Ishikawa (cell line): ENCODE measurements at regions not wholly inside any gene's neighbourhood (a gene's known extent, or its start where the extent isn't known, plus 50 kb on each side); places are given as distances from the start of the nearest gene placed in this dataset.
A peak's percentile ranks its signal among the peaks of the same experiment; 100 is the strongest.

Experiments
- CEBPB ChIP-seq: IDR thresholded peaks from 2 replicates; pipeline ENCODE4 v1.6.1; 2012
- CREB1 ChIP-seq: IDR thresholded peaks from 2 replicates; pipeline ENCODE4 v1.6.1; 2012; ENCODE audit warnings: low read depth
- EGR1 ChIP-seq: IDR thresholded peaks from 2 replicates; pipeline ENCODE4 v1.6.1; 2012
- EP300 ChIP-seq: IDR thresholded peaks from 2 replicates; pipeline ENCODE4 v1.6.1; 2012; ENCODE audit warnings: borderline replicate concordance
- FOXM1 ChIP-seq: IDR thresholded peaks from 2 replicates; pipeline ENCODE4 v1.6.1; 2012; ENCODE audit warnings: low read depth, borderline replicate concordance
- MAX ChIP-seq: IDR thresholded peaks from 2 replicates; pipeline ENCODE4 v1.6.1; 2012
- NFIC ChIP-seq: IDR thresholded peaks from 2 replicates; pipeline ENCODE4 v1.6.1; 2012
- RAD21 ChIP-seq: IDR thresholded peaks from 2 replicates; pipeline ENCODE4 v1.6.1; 2012; ENCODE audit warnings: low read depth
- REST ChIP-seq: IDR thresholded peaks from 2 replicates; pipeline ENCODE4 v1.6.1; 2012; ENCODE audit warnings: low read depth, mild to moderate bottlenecking
- TAF1 ChIP-seq: IDR thresholded peaks from 2 replicates; pipeline ENCODE4 v1.6.1; 2012; ENCODE audit warnings: low read depth, mild to moderate bottlenecking
- TCF12 ChIP-seq: IDR thresholded peaks from 2 replicates; pipeline ENCODE4 v1.6.1; 2012; ENCODE audit warnings: low read depth
- TEAD4 ChIP-seq: IDR thresholded peaks from 2 replicates; pipeline ENCODE4 v1.6.1; 2012
- USF1 ChIP-seq: IDR thresholded peaks from 2 replicates; pipeline ENCODE4 v1.6.1; 2012
- YY1 ChIP-seq: IDR thresholded peaks from 2 replicates; pipeline ENCODE4 v1.6.1; 2012; ENCODE audit warnings: low read depth
- ZBTB7A ChIP-seq: IDR thresholded peaks from 2 replicates; pipeline ENCODE4 v1.6.1; 2012; ENCODE audit warnings: low read depth

- TF ChIP-seq MAX: no peak
- no peak for TF ChIP-seq RAD21
- no peak for TF ChIP-seq TEAD4
- TF ChIP-seq FOXM1: no peak
- no peak for TF ChIP-seq TCF12
- no peak for TF ChIP-seq EGR1
Observed at GRCh38 chr5:57097526-57097925, 76.3 kb upstream of the GPBP1 start.

- TF ChIP-seq ZBTB7A (no peak), NFIC (no peak), MAX (no peak), EGR1 (no peak), CREB1 (no peak), RAD21 (no peak), CEBPB (no peak), TCF12 (no peak), REST (no peak), FOXM1 (no peak), EP300 (no peak), YY1 (no peak)
Observed at GRCh38 chr5:57102189-57102904, 71.5 kb upstream of the GPBP1 start.

- TF ChIP-seq TAF1 (no peak), RAD21 (no peak), EGR1 (no peak), EP300 (no peak), TCF12 (no peak), ZBTB7A (no peak), NFIC (no peak), MAX (no peak), USF1 (no peak), CEBPB (no peak), YY1 (no peak), FOXM1 (no peak), TEAD4 (no peak), REST (no peak)
Observed at GRCh38 chr5:57102905-57103255, 71.0 kb upstream of the GPBP1 start.

- no peak for TF ChIP-seq USF1
- no peak for TF ChIP-seq NFIC
- no peak for TF ChIP-seq EP300
- TF ChIP-seq FOXM1: no peak
- no peak for TF ChIP-seq RAD21
- TF ChIP-seq CEBPB: no peak
- no peak for TF ChIP-seq ZBTB7A
- TF ChIP-seq TAF1: no peak
Observed at GRCh38 chr5:57103317-57103907, 70.4 kb upstream of the GPBP1 start.

- TF ChIP-seq EP300: no peak
- TF ChIP-seq TAF1: no peak
- peak; percentile 28; the same call in 1 of the 2 replicates for TF ChIP-seq USF1
- no peak for TF ChIP-seq REST
- no peak for TF ChIP-seq RAD21
- no peak for TF ChIP-seq EGR1
- no peak for TF ChIP-seq ZBTB7A
Observed at GRCh38 chr5:57106661-57107060, 67.2 kb upstream of the GPBP1 start.
